HAP-1 (cell line): ENCODE measurements at regions not wholly inside any gene's neighbourhood (a gene's known extent, or its start where the extent isn't known, plus 50 kb on each side); places are given as distances from the start of the nearest gene placed in this dataset.

ENCODE experiments used
- DNase-seq, 2 experiments: peaks; one replicate each; pipeline ENCODE4 v3.0.0-alpha.2; 2016 to 2020; ENCODE audit warnings: low spot score in 2 of 2
- H3K27me3 ChIP-seq: fragments of 250-450 bp; sonication (Bioruptor Pico); 2 replicates; pipeline ENCODE4 v1.5.1; 2020; ENCODE audit warnings: low read depth, mild to moderate bottlenecking, moderate library complexity
- H3K36me3 ChIP-seq: fragments of 250-450 bp; sonication (Bioruptor Pico); replicated peaks from 2 replicates; pipeline ENCODE4 v1.5.1; 2020; ENCODE audit warnings: mild to moderate bottlenecking
- H3K4me1 ChIP-seq: fragments of 250-450 bp; sonication (Bioruptor Pico); 2 replicates; pipeline ENCODE4 v1.5.1; 2020; ENCODE audit warnings: mild to moderate bottlenecking
- H3K4me3 ChIP-seq: fragments of 250-450 bp; sonication (Bioruptor Pico); 2 replicates; pipeline ENCODE4 v1.5.1; 2020; ENCODE audit warnings: mild to moderate bottlenecking, moderate library complexity
- H3K9me3 ChIP-seq: fragments of 250-450 bp; sonication (Bioruptor Pico); 2 replicates; pipeline ENCODE4 v1.5.1; 2020; ENCODE audit warnings: mild to moderate bottlenecking, moderate library complexity
- in situ Hi-C: fragments of 300-500 bp; cut with MboI; formaldehyde crosslinking; loops from 3 replicates; pipeline ENCODE4 v1.14.3; 2020; ENCODE audit warnings: low sequenced_read_pairs, inconsistent platforms, mixed read lengths

- Histone ChIP-seq H3K27me3 (no peaks in the 10 kb centered on the region), H3K9me3 (no peaks in the 10 kb centered on the region; the same call in 1 of the 2 replicates), H3K4me3 (no peak overlapping the region), H3K4me1 (no peaks in the 10 kb centered on the region), H3K36me3 (no peaks in the 10 kb centered on the region)
- no peak for DNase-seq
- in situ Hi-C loops: no loop called here
Measured at GRCh38 chr16:35510701-35511100, 2051.3 kb downstream of the TP53TG3F start.

GRCh38 chr16:35516551-35516950 lies 2057.1 kb downstream of the TP53TG3F start:
- Histone ChIP-seq H3K27me3 (no peaks in the 10 kb centered on the region), H3K4me1 (no peaks in the 10 kb centered on the region), H3K9me3 (no peaks in the 10 kb centered on the region; the same call in 1 of the 2 replicates), H3K4me3 (no peak overlapping the region), H3K36me3 (no peaks in the 10 kb centered on the region)
- no peak for DNase-seq
- in situ Hi-C loops: no loop called here

- Histone ChIP-seq H3K27me3 (no peaks in the 10 kb centered on the region), H3K4me1 (no peaks in the 10 kb centered on the region), H3K9me3 (no peaks in the 10 kb centered on the region; the same call in 1 of the 2 replicates), H3K36me3 (no peaks in the 10 kb centered on the region), H3K4me3 (no peak overlapping the region)
- DNase-seq: no peak
- in situ Hi-C loops: no loop called here
Measured at GRCh38 chr16:35516971-35517370, 2057.6 kb downstream of the TP53TG3F start.

GRCh38 chr16:35523991-35524390 lies 2064.6 kb downstream of the TP53TG3F start:
- in situ Hi-C loops: no loop called here
- Histone ChIP-seq H3K27me3 (no peaks in the 10 kb centered on the region), H3K9me3 (no peaks in the 10 kb centered on the region; the same call in 1 of the 2 replicates), H3K36me3 (no peaks in the 10 kb centered on the region), H3K4me1 (no peaks in the 10 kb centered on the region), H3K4me3 (no peak overlapping the region)
- DNase-seq: no peak

- no peak for DNase-seq
- no peaks in the 10 kb centered on the region for H3K36me3 ChIP-seq
- H3K27me3 ChIP-seq: no peaks in the 10 kb centered on the region
- H3K9me3 ChIP-seq: no peaks in the 10 kb centered on the region; the same call in 1 of the 2 replicates
- in situ Hi-C loops: no loop called here
- no peak overlapping the region for H3K4me3 ChIP-seq
- H3K4me1 ChIP-seq: no peaks in the 10 kb centered on the region
Measured at GRCh38 chr16:35525979-35526590, 2066.7 kb downstream of the TP53TG3F start.

- in situ Hi-C loops: no loop called here
- no peak for DNase-seq
- no peak overlapping the region for H3K4me3 ChIP-seq
- H3K4me1 ChIP-seq: no peaks in the 10 kb centered on the region
- no peaks in the 10 kb centered on the region for H3K36me3 ChIP-seq
- H3K9me3 ChIP-seq: no peaks in the 10 kb centered on the region
- H3K27me3 ChIP-seq: no peaks in the 10 kb centered on the region
Measured at GRCh38 chr16:35532576-35532975, 2073.2 kb downstream of the TP53TG3F start.

- H3K27me3 ChIP-seq: no peaks in the 10 kb centered on the region
- H3K9me3 ChIP-seq: no peaks in the 10 kb centered on the region
- H3K36me3 ChIP-seq: no peaks in the 10 kb centered on the region
- H3K4me1 ChIP-seq: no peaks in the 10 kb centered on the region
- in situ Hi-C loops: no loop called here
- no peak overlapping the region for H3K4me3 ChIP-seq
- DNase-seq: no peak
Measured at GRCh38 chr16:35533683-35534082, 2074.3 kb downstream of the TP53TG3F start.

GRCh38 chr16:35543486-35543885 lies 2084.1 kb downstream of the TP53TG3F start:
- DNase-seq: no peak
- Histone ChIP-seq H3K4me3 (no peak overlapping the region), H3K9me3 (no peaks in the 10 kb centered on the region), H3K4me1 (no peaks in the 10 kb centered on the region), H3K27me3 (no peaks in the 10 kb centered on the region), H3K36me3 (no peaks in the 10 kb centered on the region)
- in situ Hi-C loops: no loop called here

- H3K27me3 ChIP-seq: no peaks in the 10 kb centered on the region
- no peaks in the 10 kb centered on the region; the same call in 1 of the 2 replicates for H3K9me3 ChIP-seq
- no peaks in the 10 kb centered on the region for H3K36me3 ChIP-seq
- DNase-seq: no peak
- H3K4me1 ChIP-seq: no peaks in the 10 kb centered on the region
- in situ Hi-C loops: no loop called here
- H3K4me3 ChIP-seq: no peak overlapping the region
Measured at GRCh38 chr16:35552763-35553162, 2093.4 kb downstream of the TP53TG3F start.

GRCh38 chr16:35557731-35558130 lies 2098.3 kb downstream of the TP53TG3F start:
- H3K27me3 ChIP-seq: no peaks in the 10 kb centered on the region
- H3K4me1 ChIP-seq: no peaks in the 10 kb centered on the region
- no peak for DNase-seq
- no peak overlapping the region for H3K4me3 ChIP-seq
- H3K9me3 ChIP-seq: no peaks in the 10 kb centered on the region; the same call in 1 of the 2 replicates
- in situ Hi-C loops: no loop called here
- no peaks in the 10 kb centered on the region for H3K36me3 ChIP-seq

- Histone ChIP-seq H3K4me1 (no peaks in the 10 kb centered on the region), H3K4me3 (no peak overlapping the region), H3K36me3 (no peaks in the 10 kb centered on the region), H3K9me3 (no peaks in the 10 kb centered on the region; the same call in 1 of the 2 replicates), H3K27me3 (no peaks in the 10 kb centered on the region)
- no peak for DNase-seq
- in situ Hi-C loops: no loop called here
Measured at GRCh38 chr16:35559911-35560636, 2100.7 kb downstream of the TP53TG3F start.

- in situ Hi-C loops: no loop called here
- Histone ChIP-seq H3K27me3 (no peaks in the 10 kb centered on the region), H3K4me1 (no peaks in the 10 kb centered on the region), H3K9me3 (no peaks in the 10 kb centered on the region; the same call in 1 of the 2 replicates), H3K4me3 (no peak overlapping the region), H3K36me3 (no peaks in the 10 kb centered on the region)
- DNase-seq: no peak
Measured at GRCh38 chr16:35560637-35560984, 2101.2 kb downstream of the TP53TG3F start.

- no peaks in the 10 kb centered on the region for H3K36me3 ChIP-seq
- H3K4me3 ChIP-seq: no peak overlapping the region
- H3K9me3 ChIP-seq: no peaks in the 10 kb centered on the region; the same call in 1 of the 2 replicates
- DNase-seq: no peak
- in situ Hi-C loops: no loop called here
- no peaks in the 10 kb centered on the region for H3K4me1 ChIP-seq
- no peaks in the 10 kb centered on the region for H3K27me3 ChIP-seq
Measured at GRCh38 chr16:35561346-35561745, 2101.9 kb downstream of the TP53TG3F start.

- no peak for DNase-seq
- Histone ChIP-seq H3K4me1 (no peaks in the 10 kb centered on the region), H3K4me3 (no peak overlapping the region), H3K9me3 (no peaks in the 10 kb centered on the region), H3K36me3 (no peaks in the 10 kb centered on the region), H3K27me3 (no peaks in the 10 kb centered on the region)
- in situ Hi-C loops: no loop called here
Measured at GRCh38 chr16:35562471-35562870, 2103.1 kb downstream of the TP53TG3F start.
